SK-N-MC (cell line): ENCODE measurements at regions not wholly inside any gene's neighbourhood (a gene's known extent, or its start where the extent isn't known, plus 50 kb on each side); places are given as distances from the start of the nearest gene placed in this dataset.

Source experiments
- EZH2 ChIP-seq: fragments of 200-600 bp; sonication (generic); IDR thresholded peaks from one replicate; pipeline ENCODE4 v1.6.1; 2017; ENCODE audit warnings: antibody characterized with exemption
- FOXP2 ChIP-seq: optimal IDR thresholded peaks from 2 replicates; pipeline ENCODE3; 2011; ENCODE audit warnings: mild to moderate bottlenecking, moderate library complexity; ENCODE audit not compliant: insufficient read depth; ENCODE audit errors: extremely low read length, control extremely low read depth
- POLR2AphosphoS5 ChIP-seq: IDR thresholded peaks from 2 replicates; pipeline ENCODE4 v1.6.1; 2012; ENCODE audit warnings: mild to moderate bottlenecking, low read depth, low read length, borderline replicate concordance

- TF ChIP-seq EZH2 (no peak), POLR2AphosphoS5 (no peak), FOXP2 (no peak)
Measured at GRCh38 chr12:13538136-13538535, 341.6 kb downstream of the EMP1 start.
